ENCODE measurements at regions not wholly inside any gene's neighbourhood (a gene's known extent, or its start where the extent isn't known, plus 50 kb on each side); places are given as distances from the start of the nearest gene placed in this dataset.

DNA sequence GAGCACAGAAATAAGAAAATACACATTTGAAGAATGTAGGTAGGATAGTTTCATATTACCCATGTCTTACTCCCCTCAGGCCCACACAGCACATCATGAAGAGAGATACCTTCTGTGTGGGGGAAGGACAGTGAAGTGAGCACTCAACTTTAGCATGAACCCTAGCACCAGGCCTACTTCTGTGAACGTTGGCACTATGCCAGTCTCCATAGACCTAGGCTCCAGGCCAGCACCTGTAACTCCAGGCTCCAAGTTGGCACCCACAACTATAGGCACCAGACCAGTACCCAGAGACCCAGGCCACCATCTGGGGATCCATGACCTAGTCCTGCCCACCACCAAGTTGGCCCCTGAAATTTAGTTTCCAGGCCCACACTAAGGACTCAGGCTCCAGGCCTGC, 410.9 kb downstream of the INSC start:
- TF ChIP-seq, protein P1, sequence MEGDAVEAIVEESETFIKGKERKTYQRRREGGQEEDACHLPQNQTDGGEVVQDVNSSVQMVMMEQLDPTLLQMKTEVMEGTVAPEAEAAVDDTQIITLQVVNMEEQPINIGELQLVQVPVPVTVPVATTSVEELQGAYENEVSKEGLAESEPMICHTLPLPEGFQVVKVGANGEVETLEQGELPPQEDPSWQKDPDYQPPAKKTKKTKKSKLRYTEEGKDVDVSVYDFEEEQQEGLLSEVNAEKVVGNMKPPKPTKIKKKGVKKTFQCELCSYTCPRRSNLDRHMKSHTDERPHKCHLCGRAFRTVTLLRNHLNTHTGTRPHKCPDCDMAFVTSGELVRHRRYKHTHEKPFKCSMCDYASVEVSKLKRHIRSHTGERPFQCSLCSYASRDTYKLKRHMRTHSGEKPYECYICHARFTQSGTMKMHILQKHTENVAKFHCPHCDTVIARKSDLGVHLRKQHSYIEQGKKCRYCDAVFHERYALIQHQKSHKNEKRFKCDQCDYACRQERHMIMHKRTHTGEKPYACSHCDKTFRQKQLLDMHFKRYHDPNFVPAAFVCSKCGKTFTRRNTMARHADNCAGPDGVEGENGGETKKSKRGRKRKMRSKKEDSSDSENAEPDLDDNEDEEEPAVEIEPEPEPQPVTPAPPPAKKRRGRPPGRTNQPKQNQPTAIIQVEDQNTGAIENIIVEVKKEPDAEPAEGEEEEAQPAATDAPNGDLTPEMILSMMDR (IDR thresholded peaks at IDR 0.05 in 2 of 3, conservative IDR thresholded peaks at IDR 0.05 in 1 of 3; ENCODE audit: insufficient read depth in 2 of 3, low read depth in 1 of 3, low read length in 3 of 3) = no peak
- no peak for TF ChIP-seq ZNF766 (CRISPR knock-in tag; conservative IDR thresholded peaks at IDR 0.05)
- TF ChIP-seq EP300 (IDR thresholded peaks at IDR 0.05; ENCODE audit: low read length) = no peak
- no peak for TF ChIP-seq PURB (CRISPR knock-in tag; IDR thresholded peaks at IDR 0.05; ENCODE audit: low read depth)
- no peak for TF ChIP-seq SPI1 (IDR thresholded peaks at IDR 0.05; ENCODE audit: borderline replicate concordance, low read depth, low read length)
- no peak for TF ChIP-seq CSDE1 (IDR thresholded peaks at IDR 0.05)
- no peak for TF ChIP-seq RBBP5 (IDR thresholded peaks at IDR 0.05; ENCODE audit: borderline replicate concordance, insufficient read depth, low read length, poor library complexity, severe bottlenecking)
- no peak for TF ChIP-seq ZNF121 (CRISPR knock-in tag; conservative IDR thresholded peaks at IDR 0.05)
- TF ChIP-seq PTTG1 (tag; IDR thresholded peaks at IDR 0.05; ENCODE audit: low read depth) = no peak
- TF ChIP-seq, protein P2, sequence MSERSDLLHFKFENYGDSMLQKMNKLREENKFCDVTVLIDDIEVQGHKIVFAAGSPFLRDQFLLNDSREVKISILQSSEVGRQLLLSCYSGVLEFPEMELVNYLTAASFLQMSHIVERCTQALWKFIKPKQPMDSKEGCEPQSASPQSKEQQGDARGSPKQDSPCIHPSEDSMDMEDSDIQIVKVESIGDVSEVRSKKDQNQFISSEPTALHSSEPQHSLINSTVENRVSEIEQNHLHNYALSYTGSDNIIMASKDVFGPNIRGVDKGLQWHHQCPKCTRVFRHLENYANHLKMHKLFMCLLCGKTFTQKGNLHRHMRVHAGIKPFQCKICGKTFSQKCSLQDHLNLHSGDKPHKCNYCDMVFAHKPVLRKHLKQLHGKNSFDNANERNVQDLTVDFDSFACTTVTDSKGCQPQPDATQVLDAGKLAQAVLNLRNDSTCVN (CRISPR knock-in tag; IDR thresholded peaks at IDR 0.05) = no peak
- no peak for TF ChIP-seq TCF7 (IDR thresholded peaks at IDR 0.05; ENCODE audit: borderline replicate concordance)
